Panc1 (cell line): ENCODE measurements at regions not wholly inside any gene's neighbourhood (a gene's known extent, or its start where the extent isn't known, plus 50 kb on each side); places are given as distances from the start of the nearest gene placed in this dataset.

Experiments used
- ATAC-seq: fragments of 200-7000 bp; cut with Tn5 transposase; 2 replicates; pipeline ENCODE4 v1.9.1; 2020; ENCODE audit warnings: mild to moderate bottlenecking, moderate library complexity
- BruUV-seq: library from RNA; stranded (reverse); fragments of 400-500 nt; replicated peaks from 2 replicates; lab custom pipeline; 2021; lab: Mats Ljungman, UMichigan
- CTCF ChIA-PET: fragments of 300-600 bp; sonication (Branson Sonifier 250); formaldehyde crosslinking; loops from one replicate; lab custom pipeline; 2022; ENCODE audit warnings: antibody characterized with exemption; lab: Charles Lee
- POLR2A ChIA-PET: fragments of 300-600 bp; sonication (Branson Sonifier 250); formaldehyde crosslinking; loops from one replicate; lab custom pipeline; 2022; ENCODE audit warnings: antibody characterized with exemption; lab: Charles Lee
- DNase-seq: peaks from one replicate; pipeline ENCODE4 v3.0.0-alpha.2; 2010; ENCODE audit warnings: low read depth, low spot score
- H3K27ac ChIP-seq: 2 replicates; pipeline ENCODE4 v1.5.1; 2011; ENCODE audit warnings: mild to moderate bottlenecking, low read length, inconsistent platforms
- H3K27me3 ChIP-seq: fragments of 200-500 bp; sonication (Bioruptor generic); 2 replicates; pipeline ENCODE4 v1.6.0; 2014; ENCODE audit warnings: low read length, inconsistent platforms; ENCODE audit not compliant: control insufficient read depth, insufficient read depth
- H3K36me3 ChIP-seq: fragments of 200-500 bp; sonication (Bioruptor generic); 2 replicates; pipeline ENCODE4 v1.5.1; 2014; ENCODE audit warnings: inconsistent platforms, mild to moderate bottlenecking, low read length, moderate library complexity; ENCODE audit not compliant: control insufficient read depth, insufficient read depth
- H3K4me1 ChIP-seq: 2 replicates; pipeline ENCODE4 v1.5.1; 2011; ENCODE audit warnings: inconsistent platforms, mild to moderate bottlenecking, low read length, moderate library complexity; ENCODE audit not compliant: control insufficient read depth, insufficient read depth
- H3K4me3 ChIP-seq, 2 experiments: 2 replicates each; pipeline ENCODE4 v1.5.1; 2011 to 2012; ENCODE audit warnings: low read depth in 2 of 2, low read length in 2 of 2, mild to moderate bottlenecking in 2 of 2, inconsistent platforms in 1 of 2, moderate library complexity in 1 of 2
- H3K9me3 ChIP-seq: fragments of 200-500 bp; sonication (Bioruptor generic); 2 replicates; pipeline ENCODE4 v1.5.1; 2014; ENCODE audit warnings: low read depth, mild to moderate bottlenecking, inconsistent platforms, low read length, moderate library complexity; ENCODE audit not compliant: control insufficient read depth, insufficient read depth
- POLR2AphosphoS5 ChIP-seq: IDR thresholded peaks from 2 replicates; pipeline ENCODE4 v1.6.1; 2012; ENCODE audit warnings: mild to moderate bottlenecking, low read depth, low read length, moderate library complexity
- SIN3A ChIP-seq: IDR thresholded peaks from 2 replicates; pipeline ENCODE4 v1.6.1; 2012; ENCODE audit warnings: low read depth, mild to moderate bottlenecking, low read length, moderate library complexity, borderline replicate concordance; ENCODE audit not compliant: insufficient read depth
- TCF7L2 ChIP-seq: IDR thresholded peaks from 2 replicates; pipeline ENCODE4 v1.6.1; 2011; ENCODE audit warnings: mild to moderate bottlenecking, low read depth, low read length, inconsistent platforms
- in situ Hi-C: cut with HindIII; loops from 2 replicates; pipeline ENCODE4 v1.10.0; 2016; ENCODE audit warnings: low sequenced_read_pairs, low pct_unique_long_range_greater_than_20kb
- intact Hi-C: fragments of 100-400 bp; cut with micrococcal nuclease; formaldehyde crosslinking; loops from one replicate; pipeline ENCODE4 v1.10.0; 2022; ENCODE audit not compliant: unreplicated experiment
- TF ChIP-seq, protein P1 (sequence below), 2 experiments: IDR thresholded peaks; 2 replicates each; pipeline ENCODE4 v1.6.1; 2011 to 2012; ENCODE audit warnings: low read depth in 2 of 2, control low read depth in 1 of 2, low read length in 1 of 2, mild to moderate bottlenecking in 1 of 2, moderate library complexity in 1 of 2; ENCODE audit not compliant: insufficient read depth in 1 of 2
- TF ChIP-seq, protein P2 (sequence below): fragments of 450-650 bp; IDR thresholded peaks from 2 replicates; pipeline ENCODE4 v1.5.1; 2017; ENCODE audit warnings: mild to moderate bottlenecking

- no TSS peak for BruUV-seq
- ChIA-PET CTCF (no interaction called here), POLR2A (interaction anchor here (0.5 kb wide), 1 partner anchor 17 kb away, joined by 3 read pairs; no protein-coding TSS in a partner anchor)
- ATAC-seq (no peak), DNase-seq (no peak)
- Histone ChIP-seq H3K4me1 (peaks cover 45% of the 10 kb centered on the region), H3K27me3 (no peaks in the 10 kb centered on the region), H3K27ac (peak overlapping the region; percentile 91), H3K4me3 (no peak overlapping the region), H3K36me3 (no peaks in the 10 kb centered on the region), H3K9me3 (peaks cover 10% of the 10 kb centered on the region; the same call in 1 of the 2 replicates)
- in situ Hi-C loops, result no loop called here
- intact Hi-C loops, result no loop called here
- no peak for TF ChIP-seq SIN3A
Measured at GRCh38 chr7:3246127-3246526, 54.9 kb upstream of the SDK1 start.

DNA sequence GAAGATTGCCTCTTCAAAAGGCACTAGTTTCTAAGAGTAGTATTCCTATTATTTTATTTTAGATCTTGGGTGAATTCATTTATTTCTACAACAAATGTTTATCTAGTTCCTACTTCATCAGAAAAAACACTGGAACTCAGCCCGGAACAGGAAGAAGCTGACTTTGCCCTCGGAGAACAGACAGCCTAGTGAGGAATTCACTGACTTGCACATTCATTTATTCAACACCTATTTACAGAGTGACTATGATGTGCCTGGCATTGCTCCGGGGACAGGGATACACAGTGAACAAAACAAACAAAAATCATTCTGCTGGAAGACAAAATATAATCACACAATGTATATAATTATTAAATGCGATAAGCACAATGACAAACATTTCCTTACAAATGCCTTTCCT lies 54.4 kb upstream of the SDK1 start:
- no peak for ATAC-seq
- Histone ChIP-seq H3K4me3 (no peak overlapping the region), H3K9me3 (peaks cover 10% of the 10 kb centered on the region; the same call in 1 of the 2 replicates), H3K4me1 (peaks cover 43% of the 10 kb centered on the region), H3K36me3 (no peaks in the 10 kb centered on the region), H3K27ac (peak overlapping the region; percentile 91), H3K27me3 (no peaks in the 10 kb centered on the region)
- ChIA-PET CTCF (no interaction called here), POLR2A (interaction anchor here (0.5 kb wide), 1 partner anchor 17 kb away, joined by 3 read pairs; no protein-coding TSS in a partner anchor)
- in situ Hi-C loops (no loop called here), intact Hi-C loops (no loop called here)
- TF ChIP-seq POLR2AphosphoS5 (no peak), TCF7L2 (no peak), SIN3A (no peak)
- TF ChIP-seq, protein P1, sequence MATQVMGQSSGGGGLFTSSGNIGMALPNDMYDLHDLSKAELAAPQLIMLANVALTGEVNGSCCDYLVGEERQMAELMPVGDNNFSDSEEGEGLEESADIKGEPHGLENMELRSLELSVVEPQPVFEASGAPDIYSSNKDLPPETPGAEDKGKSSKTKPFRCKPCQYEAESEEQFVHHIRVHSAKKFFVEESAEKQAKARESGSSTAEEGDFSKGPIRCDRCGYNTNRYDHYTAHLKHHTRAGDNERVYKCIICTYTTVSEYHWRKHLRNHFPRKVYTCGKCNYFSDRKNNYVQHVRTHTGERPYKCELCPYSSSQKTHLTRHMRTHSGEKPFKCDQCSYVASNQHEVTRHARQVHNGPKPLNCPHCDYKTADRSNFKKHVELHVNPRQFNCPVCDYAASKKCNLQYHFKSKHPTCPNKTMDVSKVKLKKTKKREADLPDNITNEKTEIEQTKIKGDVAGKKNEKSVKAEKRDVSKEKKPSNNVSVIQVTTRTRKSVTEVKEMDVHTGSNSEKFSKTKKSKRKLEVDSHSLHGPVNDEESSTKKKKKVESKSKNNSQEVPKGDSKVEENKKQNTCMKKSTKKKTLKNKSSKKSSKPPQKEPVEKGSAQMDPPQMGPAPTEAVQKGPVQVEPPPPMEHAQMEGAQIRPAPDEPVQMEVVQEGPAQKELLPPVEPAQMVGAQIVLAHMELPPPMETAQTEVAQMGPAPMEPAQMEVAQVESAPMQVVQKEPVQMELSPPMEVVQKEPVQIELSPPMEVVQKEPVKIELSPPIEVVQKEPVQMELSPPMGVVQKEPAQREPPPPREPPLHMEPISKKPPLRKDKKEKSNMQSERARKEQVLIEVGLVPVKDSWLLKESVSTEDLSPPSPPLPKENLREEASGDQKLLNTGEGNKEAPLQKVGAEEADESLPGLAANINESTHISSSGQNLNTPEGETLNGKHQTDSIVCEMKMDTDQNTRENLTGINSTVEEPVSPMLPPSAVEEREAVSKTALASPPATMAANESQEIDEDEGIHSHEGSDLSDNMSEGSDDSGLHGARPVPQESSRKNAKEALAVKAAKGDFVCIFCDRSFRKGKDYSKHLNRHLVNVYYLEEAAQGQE (IDR thresholded peaks at IDR 0.05; ENCODE audit: insufficient read depth in 1 of 2, low read depth in 2 of 2, low read length in 1 of 2), result no peak
- TF ChIP-seq, protein P2, sequence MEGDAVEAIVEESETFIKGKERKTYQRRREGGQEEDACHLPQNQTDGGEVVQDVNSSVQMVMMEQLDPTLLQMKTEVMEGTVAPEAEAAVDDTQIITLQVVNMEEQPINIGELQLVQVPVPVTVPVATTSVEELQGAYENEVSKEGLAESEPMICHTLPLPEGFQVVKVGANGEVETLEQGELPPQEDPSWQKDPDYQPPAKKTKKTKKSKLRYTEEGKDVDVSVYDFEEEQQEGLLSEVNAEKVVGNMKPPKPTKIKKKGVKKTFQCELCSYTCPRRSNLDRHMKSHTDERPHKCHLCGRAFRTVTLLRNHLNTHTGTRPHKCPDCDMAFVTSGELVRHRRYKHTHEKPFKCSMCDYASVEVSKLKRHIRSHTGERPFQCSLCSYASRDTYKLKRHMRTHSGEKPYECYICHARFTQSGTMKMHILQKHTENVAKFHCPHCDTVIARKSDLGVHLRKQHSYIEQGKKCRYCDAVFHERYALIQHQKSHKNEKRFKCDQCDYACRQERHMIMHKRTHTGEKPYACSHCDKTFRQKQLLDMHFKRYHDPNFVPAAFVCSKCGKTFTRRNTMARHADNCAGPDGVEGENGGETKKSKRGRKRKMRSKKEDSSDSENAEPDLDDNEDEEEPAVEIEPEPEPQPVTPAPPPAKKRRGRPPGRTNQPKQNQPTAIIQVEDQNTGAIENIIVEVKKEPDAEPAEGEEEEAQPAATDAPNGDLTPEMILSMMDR, result no peak
- DNase-seq, result no peak
- no TSS peak for BruUV-seq

- no peak for DNase-seq
- BruUV-seq, result no TSS peak
- intact Hi-C loops, result no loop called here
- peaks cover 9% of the 10 kb centered on the region for H3K4me1 ChIP-seq
- H3K4me3 ChIP-seq, result no peak overlapping the region
- no peak for ATAC-seq
- no peak for TF ChIP-seq SIN3A
- TF ChIP-seq, protein P2, result no peak
- TF ChIP-seq, protein P1 (IDR thresholded peaks at IDR 0.05; ENCODE audit: insufficient read depth in 1 of 2, low read depth in 2 of 2, low read length in 1 of 2), result no peak
- TF ChIP-seq TCF7L2, result no peak
- no peak for TF ChIP-seq POLR2AphosphoS5
- peaks cover 10% of the 10 kb centered on the region; the same call in 1 of the 2 replicates for H3K9me3 ChIP-seq
- no peaks in the 10 kb centered on the region for H3K36me3 ChIP-seq
- no peak overlapping the region for H3K27ac ChIP-seq
- ChIA-PET CTCF (no interaction called here), POLR2A (no interaction called here)
- in situ Hi-C loops, result no loop called here
- H3K27me3 ChIP-seq, result no peaks in the 10 kb centered on the region
Measured at GRCh38 chr7:3250725-3251124, 50.3 kb upstream of the SDK1 start.
